K562 (cell line): ENCODE measurements at regions not wholly inside any gene's neighbourhood (a gene's known extent, or its start where the extent isn't known, plus 50 kb on each side); places are given as distances from the start of the nearest gene placed in this dataset.

Experiments used
- JUND ChIP-seq, 2 experiments: IDR thresholded peaks; 2 replicates in 1 of 2; 3 replicates in 1 of 2; pipeline ENCODE4 v1.6.1; 2011; ENCODE audit warnings: borderline replicate concordance in 2 of 2, low read depth in 2 of 2, low read length in 2 of 2, improper control_type of control experiment in 1 of 2, missing biosample characterization in 1 of 2, missing genetic modification characterization in 1 of 2, missing genetic modification reagents in 1 of 2
- SIRT6 ChIP-seq: IDR thresholded peaks from one replicate; pipeline ENCODE4 v1.6.1; 2012; ENCODE audit warnings: low read depth, mild to moderate bottlenecking, control low read depth, inconsistent platforms, low read length, moderate library complexity
- SRSF9 ChIP-seq: fragments of 200-400 bp; formaldehyde crosslinking; IDR thresholded peaks from 2 replicates; pipeline ENCODE4 v1.6.1; 2017; ENCODE audit warnings: low read depth, low read length, borderline replicate concordance
- ZNF24 ChIP-seq: fragments of 450-650 bp; IDR thresholded peaks from 2 replicates; pipeline ENCODE4 v1.6.1; 2016
- TF ChIP-seq, protein P1 (sequence below), 3 experiments: IDR thresholded peaks in 2 of 3; conservative IDR thresholded peaks in 1 of 3; 2 replicates each; pipeline ENCODE4 v1.5.1; 2011 to 2012; ENCODE audit warnings: low read length in 3 of 3, mild to moderate bottlenecking in 3 of 3, control low read depth in 2 of 3, improper control_type of control experiment in 1 of 3, inconsistent platforms in 1 of 3, low read depth in 1 of 3, mixed read lengths in 1 of 3, moderate library complexity in 1 of 3; ENCODE audit not compliant: insufficient read depth in 2 of 3

DNA sequence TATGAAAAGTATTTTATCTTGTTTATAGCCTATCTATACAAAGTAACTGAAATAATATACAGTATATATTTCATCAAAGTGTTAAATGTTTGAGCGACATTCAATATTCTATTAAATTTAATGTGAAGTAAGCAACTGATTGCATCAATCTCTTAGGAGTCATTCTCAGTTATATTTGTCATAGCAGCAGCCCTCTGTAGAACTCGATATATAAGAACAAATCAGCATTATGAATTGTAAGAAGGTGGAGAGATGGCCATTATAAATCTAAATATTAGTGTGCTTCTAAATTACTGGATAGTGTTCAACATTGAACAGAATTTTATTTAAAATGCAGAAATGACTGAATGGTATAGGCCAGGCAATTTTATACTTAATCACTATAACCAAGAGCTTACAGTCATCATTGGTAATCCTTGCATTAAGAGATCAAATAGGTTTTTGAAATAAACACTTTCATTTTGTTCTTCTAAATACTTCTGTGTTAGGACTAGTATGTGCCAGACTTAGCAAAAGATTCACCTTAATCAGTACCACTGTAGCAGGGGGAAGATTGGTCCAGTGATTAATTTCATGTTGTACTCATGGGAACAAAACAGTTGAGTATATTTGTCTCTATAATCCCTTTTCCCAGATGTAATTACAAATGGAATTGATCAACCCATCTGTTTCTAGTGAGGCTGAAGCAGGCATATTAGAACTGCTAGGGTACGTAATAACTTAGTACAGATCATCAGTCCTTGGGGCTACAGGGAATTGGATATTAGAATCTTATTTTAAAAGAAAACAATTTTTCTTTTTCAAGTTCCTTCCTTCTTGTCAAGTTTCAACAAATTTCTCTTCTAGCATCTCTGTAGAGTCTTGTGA lies 108.3 kb upstream of the TYRP1 start:
- TF ChIP-seq SIRT6, result no peak
- no peak for TF ChIP-seq ZNF24
- no peak for TF ChIP-seq JUND (IDR thresholded peaks at IDR 0.05; ENCODE audit: borderline replicate concordance, low read depth, low read length)
- no peak for TF ChIP-seq JUND (tag; IDR thresholded peaks at IDR 0.05; ENCODE audit: borderline replicate concordance, low read depth, low read length)
- TF ChIP-seq SRSF9, result no peak
- TF ChIP-seq, protein P1, sequence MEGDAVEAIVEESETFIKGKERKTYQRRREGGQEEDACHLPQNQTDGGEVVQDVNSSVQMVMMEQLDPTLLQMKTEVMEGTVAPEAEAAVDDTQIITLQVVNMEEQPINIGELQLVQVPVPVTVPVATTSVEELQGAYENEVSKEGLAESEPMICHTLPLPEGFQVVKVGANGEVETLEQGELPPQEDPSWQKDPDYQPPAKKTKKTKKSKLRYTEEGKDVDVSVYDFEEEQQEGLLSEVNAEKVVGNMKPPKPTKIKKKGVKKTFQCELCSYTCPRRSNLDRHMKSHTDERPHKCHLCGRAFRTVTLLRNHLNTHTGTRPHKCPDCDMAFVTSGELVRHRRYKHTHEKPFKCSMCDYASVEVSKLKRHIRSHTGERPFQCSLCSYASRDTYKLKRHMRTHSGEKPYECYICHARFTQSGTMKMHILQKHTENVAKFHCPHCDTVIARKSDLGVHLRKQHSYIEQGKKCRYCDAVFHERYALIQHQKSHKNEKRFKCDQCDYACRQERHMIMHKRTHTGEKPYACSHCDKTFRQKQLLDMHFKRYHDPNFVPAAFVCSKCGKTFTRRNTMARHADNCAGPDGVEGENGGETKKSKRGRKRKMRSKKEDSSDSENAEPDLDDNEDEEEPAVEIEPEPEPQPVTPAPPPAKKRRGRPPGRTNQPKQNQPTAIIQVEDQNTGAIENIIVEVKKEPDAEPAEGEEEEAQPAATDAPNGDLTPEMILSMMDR (IDR thresholded peaks at IDR 0.05 in 2 of 3, conservative IDR thresholded peaks at IDR 0.05 in 1 of 3; ENCODE audit: insufficient read depth in 2 of 3, low read depth in 1 of 3, low read length in 3 of 3), result no peak
